Stimulated activated CD4-positive, alpha-beta T cell treated with anti-CD3 and anti-CD28 coated beads, TNF-alpha, amount 100 ng/mL, for 24 hours (primary cell): ENCODE measurements at regions not wholly inside any gene's neighbourhood (a gene's known extent, or its start where the extent isn't known, plus 50 kb on each side); places are given as distances from the start of the nearest gene placed in this dataset.
"Not testable (repeated sequence)": the region's sequence is repeated elsewhere in the genome, so short reads cannot be mapped to it uniquely, and the experiment has no call there.

Experiments used
- DNase-seq, 3 experiments: peaks; one replicate each; pipeline ENCODE4 v3.0.0-alpha.2; 2020; ENCODE audit warnings: low read depth in 3 of 3

- no peak for DNase-seq
Measured at GRCh38 chrX:13223868-13224567, 95.8 kb downstream of the ATXN3L start.

- no peak for DNase-seq
Measured at GRCh38 chrX:13220916-13221315, 98.9 kb downstream of the ATXN3L start.

GRCh38 chrX:13219991-13220764 is 99.7 kb downstream of the ATXN3L start:
- DNase-seq: no peak

- DNase-seq: no peak
Measured at GRCh38 chrX:13218758-13219157, 101.1 kb downstream of the ATXN3L start.

- DNase-seq: no peak
Measured at GRCh38 chrX:13216139-13216538, 103.7 kb downstream of the ATXN3L start.

GRCh38 chrX:13215729-13216128 is 104.1 kb downstream of the ATXN3L start:
- DNase-seq: no peak

GRCh38 chrX:13212191-13212651 is 107.6 kb downstream of the ATXN3L start:
- no peak for DNase-seq

GRCh38 chrX:13210142-13210541 is 109.7 kb downstream of the ATXN3L start:
- DNase-seq: not testable (repeated sequence)

- not testable (repeated sequence) for DNase-seq
Measured at GRCh38 chrX:13209704-13210103, 110.1 kb downstream of the ATXN3L start.

- no peak for DNase-seq
Measured at GRCh38 chrX:13208281-13208935, 111.4 kb downstream of the ATXN3L start.

- no peak for DNase-seq
Measured at GRCh38 chrX:13203271-13203670, 116.6 kb downstream of the ATXN3L start.

- no peak for DNase-seq
Measured at GRCh38 chrX:13201605-13202219, 118.1 kb downstream of the ATXN3L start.

GRCh38 chrX:13200398-13200797 is 119.5 kb downstream of the ATXN3L start:
- no peak for DNase-seq

GRCh38 chrX:13198762-13199064 is 121.1 kb downstream of the ATXN3L start:
- no peak for DNase-seq

GRCh38 chrX:13198056-13198761 is 121.6 kb downstream of the ATXN3L start:
- DNase-seq: no peak

- DNase-seq: no peak
Measured at GRCh38 chrX:13196782-13197181, 123.1 kb downstream of the ATXN3L start.

GRCh38 chrX:13195340-13195739 is 124.5 kb downstream of the ATXN3L start:
- no peak for DNase-seq

- DNase-seq: no peak
Measured at GRCh38 chrX:13194291-13195103, 125.4 kb downstream of the ATXN3L start.

- no peak for DNase-seq
Measured at GRCh38 chrX:13190051-13190450, 129.8 kb downstream of the ATXN3L start.

GRCh38 chrX:13189380-13189779 is 130.5 kb downstream of the ATXN3L start:
- DNase-seq: no peak
